Vagina (tissue), 2 donors: ENCODE measurements at regions not wholly inside any gene's neighbourhood (a gene's known extent, or its start where the extent isn't known, plus 50 kb on each side); places are given as distances from the start of the nearest gene placed in this dataset.

ENCODE experiments used
- POLR2A ChIP-seq, 2 donors: fragments of 450-650 bp; IDR thresholded peaks; one replicate each; pipeline ENCODE4 v1.6.1; 2017; ENCODE audit warnings: antibody characterized with exemption in 2 of 2, mild to moderate bottlenecking in 2 of 2, moderate library complexity in 2 of 2
- TF ChIP-seq, protein P1 (sequence below), 3 experiments: fragments of 450-650 bp in 2 of 3; fragments of 200-600 bp in 1 of 3; sonication (generic) in 1 of 3; IDR thresholded peaks; one replicate each; pipeline ENCODE4 v1.5.1; 2017 to 2019; ENCODE audit warnings: antibody characterized with exemption in 3 of 3, mild to moderate bottlenecking in 2 of 3, moderate library complexity in 2 of 3

DNA sequence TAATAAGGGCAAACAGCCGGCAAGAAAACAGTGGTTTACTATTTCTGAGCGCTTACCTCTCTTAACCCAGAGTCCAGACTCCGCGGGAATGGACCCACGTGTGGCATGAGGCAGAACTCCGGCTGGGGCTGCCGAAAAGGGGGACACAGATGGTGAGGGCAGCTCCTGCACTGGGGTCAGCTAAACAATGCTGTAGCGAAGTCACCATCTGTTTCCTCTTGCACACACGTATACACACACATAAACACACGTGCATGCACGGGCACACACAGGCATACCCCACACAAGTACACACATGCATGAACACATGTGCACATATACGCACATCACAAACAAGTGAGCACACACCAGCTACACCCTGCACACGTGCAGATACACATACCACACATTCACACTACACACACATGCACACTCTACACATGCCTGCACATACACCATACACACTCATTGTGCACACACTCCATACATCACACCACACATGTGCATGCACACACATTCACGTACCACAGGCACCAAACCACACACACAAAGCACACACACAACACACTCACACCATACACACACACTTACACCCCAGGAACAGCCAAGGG lies 105.9 kb upstream of the ID2 start:
- no peak for TF ChIP-seq POLR2A (IDR thresholded peaks at IDR 0.05)
- TF ChIP-seq, protein P1, sequence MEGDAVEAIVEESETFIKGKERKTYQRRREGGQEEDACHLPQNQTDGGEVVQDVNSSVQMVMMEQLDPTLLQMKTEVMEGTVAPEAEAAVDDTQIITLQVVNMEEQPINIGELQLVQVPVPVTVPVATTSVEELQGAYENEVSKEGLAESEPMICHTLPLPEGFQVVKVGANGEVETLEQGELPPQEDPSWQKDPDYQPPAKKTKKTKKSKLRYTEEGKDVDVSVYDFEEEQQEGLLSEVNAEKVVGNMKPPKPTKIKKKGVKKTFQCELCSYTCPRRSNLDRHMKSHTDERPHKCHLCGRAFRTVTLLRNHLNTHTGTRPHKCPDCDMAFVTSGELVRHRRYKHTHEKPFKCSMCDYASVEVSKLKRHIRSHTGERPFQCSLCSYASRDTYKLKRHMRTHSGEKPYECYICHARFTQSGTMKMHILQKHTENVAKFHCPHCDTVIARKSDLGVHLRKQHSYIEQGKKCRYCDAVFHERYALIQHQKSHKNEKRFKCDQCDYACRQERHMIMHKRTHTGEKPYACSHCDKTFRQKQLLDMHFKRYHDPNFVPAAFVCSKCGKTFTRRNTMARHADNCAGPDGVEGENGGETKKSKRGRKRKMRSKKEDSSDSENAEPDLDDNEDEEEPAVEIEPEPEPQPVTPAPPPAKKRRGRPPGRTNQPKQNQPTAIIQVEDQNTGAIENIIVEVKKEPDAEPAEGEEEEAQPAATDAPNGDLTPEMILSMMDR (IDR thresholded peaks at IDR 0.05) = no peak
